GM23338 (cell line): ENCODE measurements at regions not wholly inside any gene's neighbourhood (a gene's known extent, or its start where the extent isn't known, plus 50 kb on each side); places are given as distances from the start of the nearest gene placed in this dataset.

Source experiments
- ATAC-seq: fragments of 200-7000 bp; cut with Tn5 transposase; 3 replicates; pipeline ENCODE4 v1.9.1; 2020
- DNase-seq: peaks from one replicate; pipeline ENCODE4 v3.0.0-alpha.2; 2015; ENCODE audit warnings: low spot score
- H2AFZ ChIP-seq: fragments of 200-600 bp; sonication (generic); 2 replicates; pipeline ENCODE4 v1.8.0; 2016; ENCODE audit warnings: antibody characterized with exemption, mild to moderate bottlenecking, moderate library complexity
- H3F3A ChIP-seq: fragments of 200-600 bp; sonication (generic); replicated peaks from 2 replicates; pipeline ENCODE4 v1.8.0; 2017; ENCODE audit warnings: antibody characterized with exemption, mixed run types, low read depth
- H3K27ac ChIP-seq: fragments of 200-600 bp; sonication (generic); 2 replicates; pipeline ENCODE4 v1.6.1; 2016; ENCODE audit warnings: low read depth
- H3K27me3 ChIP-seq: fragments of 200-600 bp; sonication (generic); 2 replicates; pipeline ENCODE4 v1.8.0; 2016; ENCODE audit warnings: mild to moderate bottlenecking, mixed run types, moderate library complexity; ENCODE audit not compliant: insufficient read depth
- H3K36me3 ChIP-seq: fragments of 200-600 bp; sonication (generic); 2 replicates; pipeline ENCODE4 v1.8.0; 2016; ENCODE audit warnings: mild to moderate bottlenecking; ENCODE audit not compliant: insufficient read depth
- H3K4me1 ChIP-seq: fragments of 200-600 bp; sonication (generic); 2 replicates; pipeline ENCODE4 v1.8.0; 2016; ENCODE audit warnings: mild to moderate bottlenecking, moderate library complexity; ENCODE audit not compliant: insufficient read depth
- H3K4me2 ChIP-seq: fragments of 200-600 bp; sonication (generic); 2 replicates; pipeline ENCODE4 v1.7.1; 2017; ENCODE audit warnings: mixed run types
- H3K4me3 ChIP-seq: fragments of 200-600 bp; sonication (generic); 2 replicates; pipeline ENCODE4 v1.6.1; 2016; ENCODE audit warnings: mixed run types
- H3K79me2 ChIP-seq: fragments of 200-600 bp; sonication (generic); replicated peaks from 2 replicates; pipeline ENCODE4 v1.8.0; 2017; ENCODE audit warnings: mild to moderate bottlenecking; ENCODE audit not compliant: insufficient read depth
- H3K9me2 ChIP-seq: fragments of 200-600 bp; sonication (generic); 2 replicates; pipeline ENCODE4 v1.8.0; 2017; ENCODE audit not compliant: insufficient read depth
- H4K20me1 ChIP-seq: fragments of 200-600 bp; sonication (generic); replicated peaks from 2 replicates; pipeline ENCODE4 v1.8.0; 2017; ENCODE audit warnings: mild to moderate bottlenecking; ENCODE audit not compliant: insufficient read depth
- H3K27ac Mint-ChIP-seq: 2 replicates; pipeline ENCODE4 v1.8.0; 2020; ENCODE audit warnings: inconsistent platforms, mild to moderate bottlenecking, moderate library complexity, mixed read lengths
- H3K27me3 Mint-ChIP-seq: 3 replicates; pipeline ENCODE4 v1.8.0; 2022; ENCODE audit warnings: low read depth, mild to moderate bottlenecking, moderate library complexity, mixed read lengths, inconsistent platforms; ENCODE audit not compliant: insufficient read depth, poor library complexity
- H3K36me3 Mint-ChIP-seq: 3 replicates; pipeline ENCODE4 v1.8.0; 2021; ENCODE audit warnings: low read depth, mild to moderate bottlenecking, inconsistent platforms, moderate library complexity, mixed read lengths
- H3K4me1 Mint-ChIP-seq: 3 replicates; pipeline ENCODE4 v1.8.0; 2020; ENCODE audit warnings: mild to moderate bottlenecking, inconsistent platforms, mixed read lengths
- H3K4me3 Mint-ChIP-seq: 3 replicates; pipeline ENCODE4 v1.8.0; 2021; ENCODE audit warnings: moderate library complexity, mild to moderate bottlenecking, inconsistent platforms, mixed read lengths
- H3K9me3 Mint-ChIP-seq: 3 replicates; pipeline ENCODE4 v1.8.0; 2020; ENCODE audit warnings: moderate library complexity, mild to moderate bottlenecking, inconsistent platforms, mixed read lengths
- CREB1 ChIP-seq: fragments of 250-450 bp; sonication (Bioruptor Pico); IDR thresholded peaks from 2 replicates; pipeline ENCODE4 v1.5.0; 2020; ENCODE audit warnings: low read depth, mild to moderate bottlenecking, moderate library complexity
- CTCF ChIP-seq, 2 experiments: fragments of 200-600 bp in 1 of 2; sonication (generic) in 1 of 2; conservative IDR thresholded peaks; 2 replicates each; pipeline versions ENCODE4 v1.5.1 to v1.6.1; 2016 to 2017; ENCODE audit warnings: antibody characterized with exemption in 2 of 2, low read depth in 2 of 2, mild to moderate bottlenecking in 2 of 2, moderate library complexity in 1 of 2
- EZH2 ChIP-seq: fragments of 200-600 bp; sonication (generic); IDR thresholded peaks from one replicate; pipeline ENCODE4 v1.8.0; 2017; ENCODE audit warnings: antibody characterized with exemption, mild to moderate bottlenecking, low read depth; ENCODE audit not compliant: unreplicated experiment
- EZH2phosphoT487 ChIP-seq: fragments of 200-600 bp; sonication (generic); IDR thresholded peaks from one replicate; pipeline ENCODE4 v1.8.1; 2018; ENCODE audit warnings: antibody characterized with exemption; ENCODE audit not compliant: unreplicated experiment
- JUNB ChIP-seq: IDR thresholded peaks from one replicate; pipeline ENCODE4 v1.6.1; 2016; ENCODE audit warnings: antibody characterized with exemption; ENCODE audit not compliant: unreplicated experiment
- NANOG ChIP-seq: IDR thresholded peaks from 2 replicates; pipeline ENCODE4 v1.6.1; 2016; ENCODE audit warnings: antibody characterized with exemption, borderline replicate concordance
- POLR2AphosphoS5 ChIP-seq: IDR thresholded peaks from 2 replicates; pipeline ENCODE4 v1.6.1; 2016; ENCODE audit warnings: antibody characterized with exemption, low read depth
- REST ChIP-seq: IDR thresholded peaks from one replicate; pipeline ENCODE4 v1.6.1; 2018; ENCODE audit warnings: antibody characterized with exemption; ENCODE audit not compliant: unreplicated experiment
- STAT1 ChIP-seq: IDR thresholded peaks from one replicate; pipeline ENCODE4 v1.6.1; 2016; ENCODE audit warnings: antibody characterized with exemption; ENCODE audit not compliant: unreplicated experiment
- ZNF114 ChIP-seq: fragments of 250-450 bp; sonication (Bioruptor Pico); IDR thresholded peaks from 2 replicates; pipeline ENCODE4 v1.5.0; 2020; ENCODE audit warnings: mild to moderate bottlenecking, moderate library complexity
- ZNF331 ChIP-seq: fragments of 250-450 bp; sonication (Bioruptor Pico); IDR thresholded peaks from 2 replicates; pipeline ENCODE4 v1.5.0; 2020; ENCODE audit warnings: low read depth, mild to moderate bottlenecking, moderate library complexity
- TF ChIP-seq, protein P1 (sequence below): fragments of 250-450 bp; sonication (Bioruptor Pico); IDR thresholded peaks from 2 replicates; pipeline ENCODE4 v1.5.0; 2020; ENCODE audit warnings: mild to moderate bottlenecking, moderate library complexity
- TF ChIP-seq, protein P2 (sequence below): IDR thresholded peaks from 2 replicates; pipeline ENCODE4 v1.6.1; 2016; ENCODE audit warnings: antibody characterized with exemption

DNA sequence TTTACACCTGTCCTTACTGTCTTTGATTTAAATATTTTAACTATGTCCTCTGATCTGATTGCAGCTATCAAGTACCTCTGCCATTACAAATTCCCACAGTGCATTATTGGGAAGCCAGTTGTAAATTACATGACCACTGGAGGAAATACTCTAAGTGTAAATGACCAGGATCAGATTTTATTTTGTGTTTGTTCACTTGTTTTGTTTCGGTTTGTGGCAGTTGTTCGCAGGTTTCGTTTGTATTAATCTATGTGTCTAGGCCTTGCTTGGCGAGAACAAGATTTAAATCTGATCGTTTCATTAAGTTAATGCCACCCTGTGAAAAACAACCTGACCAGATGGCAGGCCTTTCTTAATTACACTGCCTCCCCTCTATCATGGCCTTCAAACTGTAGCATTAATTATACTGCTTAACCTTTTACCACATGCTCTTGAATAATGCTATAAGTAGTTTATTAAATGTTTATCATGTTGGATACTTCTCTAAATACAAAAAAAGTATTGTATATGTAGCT lies 990.1 kb downstream of the TMTC2 start (continued):
- TF ChIP-seq, protein P1, sequence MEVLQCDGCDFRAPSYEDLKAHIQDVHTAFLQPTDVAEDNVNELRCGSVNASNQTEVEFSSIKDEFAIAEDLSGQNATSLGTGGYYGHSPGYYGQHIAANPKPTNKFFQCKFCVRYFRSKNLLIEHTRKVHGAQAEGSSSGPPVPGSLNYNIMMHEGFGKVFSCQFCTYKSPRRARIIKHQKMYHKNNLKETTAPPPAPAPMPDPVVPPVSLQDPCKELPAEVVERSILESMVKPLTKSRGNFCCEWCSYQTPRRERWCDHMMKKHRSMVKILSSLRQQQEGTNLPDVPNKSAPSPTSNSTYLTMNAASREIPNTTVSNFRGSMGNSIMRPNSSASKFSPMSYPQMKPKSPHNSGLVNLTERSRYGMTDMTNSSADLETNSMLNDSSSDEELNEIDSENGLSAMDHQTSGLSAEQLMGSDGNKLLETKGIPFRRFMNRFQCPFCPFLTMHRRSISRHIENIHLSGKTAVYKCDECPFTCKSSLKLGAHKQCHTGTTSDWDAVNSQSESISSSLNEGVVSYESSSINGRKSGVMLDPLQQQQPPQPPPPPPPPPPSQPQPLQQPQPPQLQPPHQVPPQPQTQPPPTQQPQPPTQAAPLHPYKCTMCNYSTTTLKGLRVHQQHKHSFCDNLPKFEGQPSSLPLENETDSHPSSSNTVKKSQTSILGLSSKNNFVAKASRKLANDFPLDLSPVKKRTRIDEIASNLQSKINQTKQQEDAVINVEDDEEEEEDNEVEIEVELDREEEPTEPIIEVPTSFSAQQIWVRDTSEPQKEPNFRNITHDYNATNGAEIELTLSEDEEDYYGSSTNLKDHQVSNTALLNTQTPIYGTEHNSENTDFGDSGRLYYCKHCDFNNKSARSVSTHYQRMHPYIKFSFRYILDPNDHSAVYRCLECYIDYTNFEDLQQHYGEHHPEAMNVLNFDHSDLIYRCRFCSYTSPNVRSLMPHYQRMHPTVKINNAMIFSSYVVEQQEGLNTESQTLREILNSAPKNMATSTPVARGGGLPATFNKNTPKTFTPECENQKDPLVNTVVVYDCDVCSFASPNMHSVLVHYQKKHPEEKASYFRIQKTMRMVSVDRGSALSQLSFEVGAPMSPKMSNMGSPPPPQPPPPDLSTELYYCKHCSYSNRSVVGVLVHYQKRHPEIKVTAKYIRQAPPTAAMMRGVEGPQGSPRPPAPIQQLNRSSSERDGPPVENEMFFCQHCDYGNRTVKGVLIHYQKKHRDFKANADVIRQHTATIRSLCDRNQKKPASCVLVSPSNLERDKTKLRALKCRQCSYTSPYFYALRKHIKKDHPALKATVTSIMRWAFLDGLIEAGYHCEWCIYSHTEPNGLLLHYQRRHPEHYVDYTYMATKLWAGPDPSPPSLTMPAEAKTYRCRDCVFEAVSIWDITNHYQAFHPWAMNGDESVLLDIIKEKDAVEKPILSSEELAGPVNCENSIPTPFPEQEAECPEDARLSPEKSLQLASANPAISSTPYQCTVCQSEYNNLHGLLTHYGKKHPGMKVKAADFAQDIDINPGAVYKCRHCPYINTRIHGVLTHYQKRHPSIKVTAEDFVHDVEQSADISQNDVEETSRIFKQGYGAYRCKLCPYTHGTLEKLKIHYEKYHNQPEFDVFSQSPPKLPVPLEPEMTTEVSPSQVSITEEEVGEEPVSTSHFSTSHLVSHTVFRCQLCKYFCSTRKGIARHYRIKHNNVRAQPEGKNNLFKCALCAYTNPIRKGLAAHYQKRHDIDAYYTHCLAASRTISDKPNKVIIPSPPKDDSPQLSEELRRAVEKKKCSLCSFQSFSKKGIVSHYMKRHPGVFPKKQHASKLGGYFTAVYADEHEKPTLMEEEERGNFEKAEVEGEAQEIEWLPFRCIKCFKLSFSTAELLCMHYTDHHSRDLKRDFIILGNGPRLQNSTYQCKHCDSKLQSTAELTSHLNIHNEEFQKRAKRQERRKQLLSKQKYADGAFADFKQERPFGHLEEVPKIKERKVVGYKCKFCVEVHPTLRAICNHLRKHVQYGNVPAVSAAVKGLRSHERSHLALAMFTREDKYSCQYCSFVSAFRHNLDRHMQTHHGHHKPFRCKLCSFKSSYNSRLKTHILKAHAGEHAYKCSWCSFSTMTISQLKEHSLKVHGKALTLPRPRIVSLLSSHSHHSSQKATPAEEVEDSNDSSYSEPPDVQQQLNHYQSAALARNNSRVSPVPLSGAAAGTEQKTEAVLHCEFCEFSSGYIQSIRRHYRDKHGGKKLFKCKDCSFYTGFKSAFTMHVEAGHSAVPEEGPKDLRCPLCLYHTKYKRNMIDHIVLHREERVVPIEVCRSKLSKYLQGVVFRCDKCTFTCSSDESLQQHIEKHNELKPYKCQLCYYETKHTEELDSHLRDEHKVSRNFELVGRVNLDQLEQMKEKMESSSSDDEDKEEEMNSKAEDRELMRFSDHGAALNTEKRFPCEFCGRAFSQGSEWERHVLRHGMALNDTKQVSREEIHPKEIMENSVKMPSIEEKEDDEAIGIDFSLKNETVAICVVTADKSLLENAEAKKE (CRISPR knock-in tag): no peak

- no peaks in the 10 kb centered on the region for H3K27me3 ChIP-seq
- no peaks in the 10 kb centered on the region for H3K27me3 Mint-ChIP-seq
- no peak overlapping the region for H3K4me3 Mint-ChIP-seq
- H3K4me1 ChIP-seq: no peaks in the 10 kb centered on the region
- no peak overlapping the region for H3K4me2 ChIP-seq
- H3K9me2 ChIP-seq: no peaks in the 10 kb centered on the region
- no peaks in the 10 kb centered on the region for H3F3A ChIP-seq
- no peaks in the 10 kb centered on the region for H3K36me3 ChIP-seq
- no peaks in the 10 kb centered on the region for H3K79me2 ChIP-seq
- H3K9me3 Mint-ChIP-seq: no peaks in the 10 kb centered on the region
- DNase-seq (no peak), ATAC-seq (no peak)
- no peaks in the 10 kb centered on the region for H3K4me1 Mint-ChIP-seq
- H3K36me3 Mint-ChIP-seq: no peaks in the 10 kb centered on the region
- H4K20me1 ChIP-seq: no peaks in the 10 kb centered on the region
- no peak overlapping the region for H2AFZ ChIP-seq
- H3K4me3 ChIP-seq: no peak overlapping the region
- H3K27ac ChIP-seq: no peak overlapping the region
- no peak overlapping the region for H3K27ac Mint-ChIP-seq
- no peak for TF ChIP-seq CTCF (conservative IDR thresholded peaks at IDR 0.05; ENCODE audit: low read depth in 2 of 2)
- no peak for TF ChIP-seq CREB1 (CRISPR knock-in tag)
- TF ChIP-seq, protein P2, sequence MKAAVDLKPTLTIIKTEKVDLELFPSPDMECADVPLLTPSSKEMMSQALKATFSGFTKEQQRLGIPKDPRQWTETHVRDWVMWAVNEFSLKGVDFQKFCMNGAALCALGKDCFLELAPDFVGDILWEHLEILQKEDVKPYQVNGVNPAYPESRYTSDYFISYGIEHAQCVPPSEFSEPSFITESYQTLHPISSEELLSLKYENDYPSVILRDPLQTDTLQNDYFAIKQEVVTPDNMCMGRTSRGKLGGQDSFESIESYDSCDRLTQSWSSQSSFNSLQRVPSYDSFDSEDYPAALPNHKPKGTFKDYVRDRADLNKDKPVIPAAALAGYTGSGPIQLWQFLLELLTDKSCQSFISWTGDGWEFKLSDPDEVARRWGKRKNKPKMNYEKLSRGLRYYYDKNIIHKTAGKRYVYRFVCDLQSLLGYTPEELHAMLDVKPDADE: no peak
- no peak for TF ChIP-seq REST
- TF ChIP-seq NANOG: no peak
- TF ChIP-seq JUNB: no peak
- no peak for TF ChIP-seq POLR2AphosphoS5
- no peak for TF ChIP-seq ZNF331 (CRISPR knock-in tag)
- no peak for TF ChIP-seq STAT1
- no peak for TF ChIP-seq EZH2phosphoT487
- no peak for TF ChIP-seq ZNF114 (CRISPR knock-in tag)
- no peak for TF ChIP-seq EZH2
These were observed 980.0 kb downstream of the TMTC2 start for GRCh38 chr12:83666690-83667089.
